Loucy (cell line): ENCODE measurements at regions not wholly inside any gene's neighbourhood (a gene's known extent, or its start where the extent isn't known, plus 50 kb on each side); places are given as distances from the start of the nearest gene placed in this dataset.

Experiments
- H2AFZ ChIP-seq: fragments of 200-600 bp; sonication (generic); 2 replicates; pipeline ENCODE4 v1.6.0; 2016; ENCODE audit warnings: antibody characterized with exemption, mild to moderate bottlenecking, low read length, moderate library complexity
- H3F3A ChIP-seq: fragments of 200-600 bp; 2 replicates; pipeline ENCODE4 v1.6.0; 2016; ENCODE audit warnings: antibody characterized with exemption, low read depth, mild to moderate bottlenecking
- H3K27me3 ChIP-seq: fragments of 200-600 bp; sonication (generic); 2 replicates; pipeline ENCODE4 v1.6.1; 2014; ENCODE audit warnings: low read length, mild to moderate bottlenecking; ENCODE audit not compliant: insufficient read depth, poor library complexity, severe bottlenecking
- H3K36me3 ChIP-seq: fragments of 200-600 bp; sonication (generic); 2 replicates; pipeline ENCODE4 v1.6.1; 2016; ENCODE audit warnings: low read length; ENCODE audit not compliant: insufficient read depth
- H3K4me1 ChIP-seq: fragments of 200-600 bp; sonication (generic); 2 replicates; pipeline ENCODE4 v1.5.1; 2014; ENCODE audit warnings: low read length, mild to moderate bottlenecking; ENCODE audit not compliant: insufficient read depth, poor library complexity, severe bottlenecking
- H3K4me2 ChIP-seq: fragments of 200-600 bp; sonication (generic); 2 replicates; pipeline ENCODE4 v1.6.0; 2014; ENCODE audit warnings: antibody characterized with exemption, low read length, low read depth, mild to moderate bottlenecking; ENCODE audit not compliant: poor library complexity, severe bottlenecking
- H3K4me3 ChIP-seq: fragments of 200-600 bp; sonication (generic); 2 replicates; pipeline ENCODE4 v1.5.1; 2014; ENCODE audit warnings: low read length, mild to moderate bottlenecking, mixed read lengths; ENCODE audit not compliant: poor library complexity, severe bottlenecking
- H3K79me2 ChIP-seq: fragments of 200-600 bp; sonication (generic); 2 replicates; pipeline ENCODE4 v1.6.1; 2014; ENCODE audit warnings: low read length; ENCODE audit not compliant: insufficient read depth
- H3K9ac ChIP-seq: fragments of 200-600 bp; sonication (generic); 2 replicates; pipeline ENCODE4 v1.6.0; 2014; ENCODE audit warnings: mild to moderate bottlenecking, low read depth, low read length, moderate library complexity; ENCODE audit not compliant: poor library complexity, severe bottlenecking
- H3K9me2 ChIP-seq: fragments of 200-600 bp; sonication (generic); replicated peaks from 2 replicates; pipeline ENCODE4 v1.6.1; 2016; ENCODE audit warnings: low read depth, low read length, mixed read lengths
- H3K9me3 ChIP-seq: fragments of 200-600 bp; sonication (generic); 2 replicates; pipeline ENCODE4 v1.6.1; 2014; ENCODE audit warnings: mild to moderate bottlenecking, antibody characterized with exemption, low read length, low read depth; ENCODE audit not compliant: insufficient read depth
- H4K20me1 ChIP-seq: fragments of 200-600 bp; sonication (generic); 2 replicates; pipeline ENCODE4 v1.6.0; 2014; ENCODE audit warnings: antibody characterized with exemption, low read length, mild to moderate bottlenecking; ENCODE audit not compliant: insufficient read depth, poor library complexity, severe bottlenecking
- CTCF ChIP-seq: fragments of 200-600 bp; sonication (generic); conservative IDR thresholded peaks from 2 replicates; pipeline ENCODE4 v1.5.1; 2014; ENCODE audit warnings: mild to moderate bottlenecking, antibody characterized with exemption, low read length
- EZH2phosphoT487 ChIP-seq: fragments of 200-600 bp; IDR thresholded peaks from 2 replicates; pipeline ENCODE4 v1.6.1; 2018; ENCODE audit warnings: antibody characterized with exemption, mild to moderate bottlenecking, moderate library complexity, borderline replicate concordance

- H3F3A ChIP-seq: no peaks in the 10 kb centered on the region
- no peak overlapping the region for H3K4me3 ChIP-seq
- H3K27me3 ChIP-seq: no peaks in the 10 kb centered on the region
- TF ChIP-seq EZH2phosphoT487: no peak
- TF ChIP-seq CTCF: no peak
- no peaks in the 10 kb centered on the region for H3K9me2 ChIP-seq
- no peaks in the 10 kb centered on the region for H3K4me1 ChIP-seq
- H3K9me3 ChIP-seq: no peaks in the 10 kb centered on the region; the same call in 1 of the 2 replicates
- no peaks in the 10 kb centered on the region for H4K20me1 ChIP-seq
- H3K79me2 ChIP-seq: no peaks in the 10 kb centered on the region
- H3K4me2 ChIP-seq: no peak overlapping the region
- no peak overlapping the region for H3K9ac ChIP-seq
- no peaks in the 10 kb centered on the region for H3K36me3 ChIP-seq
- no peak overlapping the region for H2AFZ ChIP-seq
These were observed 473.7 kb upstream of the FLRT2 start for GRCh38 chr14:85056267-85056666.

- Histone ChIP-seq H3K79me2 (no peaks in the 10 kb centered on the region), H3K36me3 (no peaks in the 10 kb centered on the region), H4K20me1 (no peaks in the 10 kb centered on the region), H3K9me3 (no peaks in the 10 kb centered on the region; the same call in 1 of the 2 replicates), H3F3A (no peaks in the 10 kb centered on the region), H3K4me1 (no peaks in the 10 kb centered on the region), H3K27me3 (no peaks in the 10 kb centered on the region), H2AFZ (no peak overlapping the region), H3K4me2 (no peak overlapping the region), H3K4me3 (no peak overlapping the region), H3K9me2 (no peaks in the 10 kb centered on the region), H3K9ac (no peak overlapping the region)
- TF ChIP-seq EZH2phosphoT487 (no peak), CTCF (no peak)
These were observed 472.7 kb upstream of the FLRT2 start for GRCh38 chr14:85057221-85057620.

GRCh38 chr14:85058150-85058549 is 471.8 kb upstream of the FLRT2 start:
- Histone ChIP-seq H3K4me3 (no peak overlapping the region), H3F3A (no peaks in the 10 kb centered on the region), H3K36me3 (no peaks in the 10 kb centered on the region), H4K20me1 (no peaks in the 10 kb centered on the region), H3K4me1 (no peaks in the 10 kb centered on the region), H3K9me2 (no peaks in the 10 kb centered on the region), H3K9ac (no peak overlapping the region), H2AFZ (no peak overlapping the region), H3K4me2 (no peak overlapping the region), H3K27me3 (no peaks in the 10 kb centered on the region), H3K79me2 (no peaks in the 10 kb centered on the region), H3K9me3 (no peaks in the 10 kb centered on the region; the same call in 1 of the 2 replicates)
- TF ChIP-seq EZH2phosphoT487 (no peak), CTCF (no peak)
